HEK293 (cell line): ENCODE measurements at regions not wholly inside any gene's neighbourhood (a gene's known extent, or its start where the extent isn't known, plus 50 kb on each side); places are given as distances from the start of the nearest gene placed in this dataset.

Experiments used
- CTCF ChIA-PET: fragments of 350-600 bp; formaldehyde crosslinking; extraction: SDS; loops from one replicate; lab custom pipeline; 2021; ENCODE audit warnings: antibody characterized with exemption; lab: Yijun Ruan, JAX
- POLR2A ChIA-PET: fragments of 300-600 bp; formaldehyde crosslinking; extraction: SDS; loops from one replicate; lab custom pipeline; 2020; ENCODE audit warnings: antibody characterized with exemption, inconsistent platforms; lab: Yijun Ruan, JAX
- H3K27ac ChIP-seq: fragments of 200-500 bp; sonication (Bioruptor generic); 2 replicates; pipeline ENCODE4 v1.5.1; 2014; ENCODE audit warnings: low read depth, low read length, control low read depth, inconsistent platforms; ENCODE audit errors: extremely low read depth
- H3K36me3 ChIP-seq, 2 experiments: fragments of 200-500 bp in 1 of 2; sonication (Bioruptor generic) in 1 of 2; 1 replicate in 1 of 2; 2 replicates in 1 of 2; pipeline ENCODE4 v1.5.1; 2014 to 2017; ENCODE audit warnings: inconsistent platforms in 2 of 2, low read length in 2 of 2; ENCODE audit not compliant: control insufficient read depth in 2 of 2, insufficient read depth in 1 of 2
- H3K4me1 ChIP-seq: fragments of 200-500 bp; sonication (Bioruptor generic); 2 replicates; pipeline ENCODE4 v1.5.1; 2014; ENCODE audit warnings: mild to moderate bottlenecking, low read length, inconsistent platforms; ENCODE audit not compliant: control insufficient read depth, insufficient read depth
- H3K4me3 ChIP-seq: 2 replicates; pipeline ENCODE4 v1.5.1; 2011; ENCODE audit warnings: low read depth, mild to moderate bottlenecking, control low read depth, low read length, moderate library complexity
- H3K9me3 ChIP-seq: fragments of 200-500 bp; sonication (Bioruptor generic); 2 replicates; pipeline ENCODE4 v1.5.1; 2014; ENCODE audit warnings: low read depth, low read length, inconsistent platforms; ENCODE audit not compliant: control insufficient read depth, insufficient read depth
- GLI2 ChIP-seq: fragments of 450-650 bp; formaldehyde crosslinking; IDR thresholded peaks from 2 replicates; pipeline ENCODE4; 2017; ENCODE audit warnings: missing biosample characterization, missing genetic modification characterization, low read depth, borderline replicate concordance
- GLIS2 ChIP-seq: fragments of 450-650 bp; formaldehyde crosslinking; IDR thresholded peaks from 2 replicates; pipeline ENCODE4 v1.5.1; 2016; ENCODE audit warnings: missing biosample characterization, missing genetic modification characterization
- PRDM4 ChIP-seq: fragments of 450-650 bp; formaldehyde crosslinking; IDR thresholded peaks from 2 replicates; pipeline ENCODE4 v1.5.1; 2017; ENCODE audit warnings: missing biosample characterization, missing genetic modification characterization
- PRDM6 ChIP-seq: fragments of 450-650 bp; formaldehyde crosslinking; IDR thresholded peaks from 2 replicates; pipeline ENCODE4 v1.5.1; 2017; ENCODE audit warnings: missing biosample characterization, missing genetic modification characterization
- WT1 ChIP-seq: fragments of 450-650 bp; formaldehyde crosslinking; IDR thresholded peaks from 2 replicates; pipeline ENCODE4 v1.5.1; 2016; ENCODE audit warnings: missing biosample characterization, missing genetic modification characterization
- ZBTB20 ChIP-seq: fragments of 450-650 bp; formaldehyde crosslinking; IDR thresholded peaks from 2 replicates; pipeline ENCODE4 v1.5.1; 2016; ENCODE audit warnings: missing biosample characterization, missing genetic modification characterization
- ZBTB8A ChIP-seq: fragments of 450-650 bp; formaldehyde crosslinking; IDR thresholded peaks from 2 replicates; pipeline ENCODE4 v1.5.1; 2016; ENCODE audit warnings: missing biosample characterization, missing genetic modification characterization
- ZNF10 ChIP-seq: fragments of 450-650 bp; formaldehyde crosslinking; IDR thresholded peaks from 2 replicates; pipeline ENCODE4 v1.5.1; 2017; ENCODE audit warnings: missing biosample characterization, missing genetic modification characterization
- ZNF184 ChIP-seq: fragments of 450-650 bp; IDR thresholded peaks from 2 replicates; pipeline ENCODE4 v1.5.1; 2018; ENCODE audit warnings: missing biosample characterization, mild to moderate bottlenecking, missing genetic modification characterization
- ZNF223 ChIP-seq: fragments of 450-650 bp; formaldehyde crosslinking; IDR thresholded peaks from 2 replicates; pipeline ENCODE4 v1.5.1; 2016; ENCODE audit warnings: missing biosample characterization, missing genetic modification characterization
- ZNF302 ChIP-seq: fragments of 450-650 bp; formaldehyde crosslinking; IDR thresholded peaks from 2 replicates; pipeline ENCODE4 v1.5.1; 2016; ENCODE audit warnings: missing biosample characterization, missing genetic modification characterization, low read depth
- ZNF354C ChIP-seq: fragments of 450-650 bp; formaldehyde crosslinking; IDR thresholded peaks from 2 replicates; pipeline ENCODE4 v1.5.1; 2016; ENCODE audit warnings: missing biosample characterization, missing genetic modification characterization, low read depth, borderline replicate concordance
- ZNF398 ChIP-seq: fragments of 450-650 bp; formaldehyde crosslinking; IDR thresholded peaks from 2 replicates; pipeline ENCODE4 v1.5.1; 2017; ENCODE audit warnings: missing biosample characterization, missing genetic modification characterization
- ZNF521 ChIP-seq: fragments of 450-650 bp; formaldehyde crosslinking; IDR thresholded peaks from 2 replicates; pipeline ENCODE4 v1.5.1; 2017; ENCODE audit warnings: missing biosample characterization, mild to moderate bottlenecking, missing genetic modification characterization
- ZNF624 ChIP-seq: fragments of 450-650 bp; formaldehyde crosslinking; IDR thresholded peaks from 2 replicates; pipeline ENCODE4 v1.5.1; 2017; ENCODE audit warnings: missing biosample characterization, missing genetic modification characterization
- ZNF664 ChIP-seq: fragments of 450-650 bp; formaldehyde crosslinking; IDR thresholded peaks from 2 replicates; pipeline ENCODE4 v1.5.1; 2016; ENCODE audit warnings: missing biosample characterization, missing genetic modification characterization
- ZNF792 ChIP-seq: fragments of 450-650 bp; formaldehyde crosslinking; IDR thresholded peaks from 2 replicates; pipeline ENCODE4 v1.5.1; 2016; ENCODE audit warnings: missing biosample characterization, missing genetic modification characterization
- TF ChIP-seq, protein P1 (sequence below): fragments of 450-650 bp; IDR thresholded peaks from 2 replicates; pipeline ENCODE4 v1.5.1; 2018; ENCODE audit warnings: missing biosample characterization, missing genetic modification characterization
- TF ChIP-seq, protein P2 (sequence below): fragments of 450-650 bp; formaldehyde crosslinking; IDR thresholded peaks from 2 replicates; pipeline ENCODE4 v1.5.1; 2016; ENCODE audit warnings: missing biosample characterization, missing genetic modification characterization
- TF ChIP-seq, protein P3 (sequence below): fragments of 450-650 bp; formaldehyde crosslinking; IDR thresholded peaks from 2 replicates; pipeline ENCODE4 v1.5.1; 2016; ENCODE audit warnings: missing biosample characterization, missing genetic modification characterization, borderline replicate concordance

DNA sequence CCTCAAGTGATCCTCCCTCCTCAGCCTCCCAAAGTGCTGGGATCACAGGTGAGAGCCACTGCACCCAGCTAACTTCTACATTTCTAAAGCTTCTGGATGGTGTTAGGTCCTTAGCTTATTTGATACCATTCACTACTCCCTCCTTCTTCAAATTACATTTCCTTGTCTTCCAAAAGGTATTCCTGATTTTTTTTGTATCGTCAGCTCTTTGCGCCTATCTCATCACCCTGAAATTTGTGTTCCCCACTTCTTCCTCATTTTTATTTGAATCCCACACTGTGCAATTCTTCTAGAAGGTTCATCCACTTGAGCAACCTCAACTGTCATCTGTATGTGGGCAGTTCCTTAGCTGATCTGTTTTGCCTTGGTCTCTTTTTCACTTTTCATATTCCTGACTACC lies 241.8 kb upstream of the RGS6 start (continued):
- TF ChIP-seq, protein P1, sequence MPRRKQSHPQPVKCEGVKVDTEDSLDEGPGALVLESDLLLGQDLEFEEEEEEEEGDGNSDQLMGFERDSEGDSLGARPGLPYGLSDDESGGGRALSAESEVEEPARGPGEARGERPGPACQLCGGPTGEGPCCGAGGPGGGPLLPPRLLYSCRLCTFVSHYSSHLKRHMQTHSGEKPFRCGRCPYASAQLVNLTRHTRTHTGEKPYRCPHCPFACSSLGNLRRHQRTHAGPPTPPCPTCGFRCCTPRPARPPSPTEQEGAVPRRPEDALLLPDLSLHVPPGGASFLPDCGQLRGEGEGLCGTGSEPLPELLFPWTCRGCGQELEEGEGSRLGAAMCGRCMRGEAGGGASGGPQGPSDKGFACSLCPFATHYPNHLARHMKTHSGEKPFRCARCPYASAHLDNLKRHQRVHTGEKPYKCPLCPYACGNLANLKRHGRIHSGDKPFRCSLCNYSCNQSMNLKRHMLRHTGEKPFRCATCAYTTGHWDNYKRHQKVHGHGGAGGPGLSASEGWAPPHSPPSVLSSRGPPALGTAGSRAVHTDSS (tag by site-specific recombination), result no peak
- TF ChIP-seq ZNF624 (tag by site-specific recombination), result no peak
- no peak for TF ChIP-seq PRDM4

DNA sequence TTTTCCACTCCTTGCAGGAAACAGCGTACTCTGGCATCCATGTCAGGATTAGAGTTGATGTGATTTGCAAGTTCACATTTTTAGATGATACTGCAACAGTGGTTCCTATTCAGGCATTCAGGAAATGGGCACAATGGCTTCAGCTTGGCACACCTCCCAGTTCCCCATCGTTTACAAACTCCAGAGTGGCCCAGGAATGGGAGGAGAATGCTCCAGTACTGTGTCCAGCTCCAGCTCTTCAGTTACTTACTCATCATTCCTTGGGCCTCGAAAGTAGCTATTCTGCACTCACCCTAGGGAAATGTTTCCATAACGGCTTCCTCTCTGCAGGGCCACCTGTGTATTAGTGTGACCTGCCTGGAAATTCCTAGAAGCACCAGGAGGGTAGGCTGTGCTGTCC lies 239.7 kb upstream of the RGS6 start:
- Histone ChIP-seq H3K27ac (no peak overlapping the region), H3K36me3 (peaks cover 0 to 3% of the 10 kb centered on the region in 2 experiments; a peak in 1 of 3 replicates), H3K4me3 (no peak overlapping the region), H3K9me3 (no peaks in the 10 kb centered on the region), H3K4me1 (0 out of 2 replicates have a peak, but pooled peaks cover 4% of the 10 kb centered on the region)
- ChIA-PET POLR2A (no interaction called here), CTCF (no interaction called here)
- TF ChIP-seq ZNF521 (tag by site-specific recombination), result no peak
- TF ChIP-seq GLI2 (tag by site-specific recombination), result no peak
- no peak for TF ChIP-seq ZNF184
- TF ChIP-seq, protein P2, sequence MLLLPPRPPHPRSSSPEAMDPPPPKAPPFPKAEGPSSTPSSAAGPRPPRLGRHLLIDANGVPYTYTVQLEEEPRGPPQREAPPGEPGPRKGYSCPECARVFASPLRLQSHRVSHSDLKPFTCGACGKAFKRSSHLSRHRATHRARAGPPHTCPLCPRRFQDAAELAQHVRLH (tag by site-specific recombination), result no peak
- TF ChIP-seq ZBTB20 (tag by site-specific recombination), result no peak
- TF ChIP-seq ZNF302 (tag by site-specific recombination), result no peak
- TF ChIP-seq ZNF223 (tag by site-specific recombination), result no peak
- TF ChIP-seq ZBTB8A (tag by site-specific recombination), result no peak
- TF ChIP-seq PRDM6 (tag by site-specific recombination), result no peak
- TF ChIP-seq ZNF398 (tag by site-specific recombination), result no peak
- TF ChIP-seq WT1 (tag by site-specific recombination), result no peak
- no peak for TF ChIP-seq ZNF354C (tag by site-specific recombination)

GRCh38 chr14:71693381-71693780 lies 238.8 kb upstream of the RGS6 start:
- Histone ChIP-seq H3K4me3 (no peak overlapping the region), H3K36me3 (peaks cover 0 to 3% of the 10 kb centered on the region in 2 experiments; a peak in 1 of 3 replicates), H3K4me1 (0 out of 2 replicates have a peak, but pooled peaks cover 3% of the 10 kb centered on the region), H3K9me3 (no peaks in the 10 kb centered on the region), H3K27ac (no peak overlapping the region)
- POLR2A ChIA-PET, result no interaction called here
- CTCF ChIA-PET, result no interaction called here
- TF ChIP-seq ZNF792, result no peak
- no peak for TF ChIP-seq ZNF10 (tag by site-specific recombination)
- no peak for TF ChIP-seq ZNF664 (tag by site-specific recombination)
- no peak for TF ChIP-seq GLIS2 (tag by site-specific recombination)
- TF ChIP-seq, protein P3, sequence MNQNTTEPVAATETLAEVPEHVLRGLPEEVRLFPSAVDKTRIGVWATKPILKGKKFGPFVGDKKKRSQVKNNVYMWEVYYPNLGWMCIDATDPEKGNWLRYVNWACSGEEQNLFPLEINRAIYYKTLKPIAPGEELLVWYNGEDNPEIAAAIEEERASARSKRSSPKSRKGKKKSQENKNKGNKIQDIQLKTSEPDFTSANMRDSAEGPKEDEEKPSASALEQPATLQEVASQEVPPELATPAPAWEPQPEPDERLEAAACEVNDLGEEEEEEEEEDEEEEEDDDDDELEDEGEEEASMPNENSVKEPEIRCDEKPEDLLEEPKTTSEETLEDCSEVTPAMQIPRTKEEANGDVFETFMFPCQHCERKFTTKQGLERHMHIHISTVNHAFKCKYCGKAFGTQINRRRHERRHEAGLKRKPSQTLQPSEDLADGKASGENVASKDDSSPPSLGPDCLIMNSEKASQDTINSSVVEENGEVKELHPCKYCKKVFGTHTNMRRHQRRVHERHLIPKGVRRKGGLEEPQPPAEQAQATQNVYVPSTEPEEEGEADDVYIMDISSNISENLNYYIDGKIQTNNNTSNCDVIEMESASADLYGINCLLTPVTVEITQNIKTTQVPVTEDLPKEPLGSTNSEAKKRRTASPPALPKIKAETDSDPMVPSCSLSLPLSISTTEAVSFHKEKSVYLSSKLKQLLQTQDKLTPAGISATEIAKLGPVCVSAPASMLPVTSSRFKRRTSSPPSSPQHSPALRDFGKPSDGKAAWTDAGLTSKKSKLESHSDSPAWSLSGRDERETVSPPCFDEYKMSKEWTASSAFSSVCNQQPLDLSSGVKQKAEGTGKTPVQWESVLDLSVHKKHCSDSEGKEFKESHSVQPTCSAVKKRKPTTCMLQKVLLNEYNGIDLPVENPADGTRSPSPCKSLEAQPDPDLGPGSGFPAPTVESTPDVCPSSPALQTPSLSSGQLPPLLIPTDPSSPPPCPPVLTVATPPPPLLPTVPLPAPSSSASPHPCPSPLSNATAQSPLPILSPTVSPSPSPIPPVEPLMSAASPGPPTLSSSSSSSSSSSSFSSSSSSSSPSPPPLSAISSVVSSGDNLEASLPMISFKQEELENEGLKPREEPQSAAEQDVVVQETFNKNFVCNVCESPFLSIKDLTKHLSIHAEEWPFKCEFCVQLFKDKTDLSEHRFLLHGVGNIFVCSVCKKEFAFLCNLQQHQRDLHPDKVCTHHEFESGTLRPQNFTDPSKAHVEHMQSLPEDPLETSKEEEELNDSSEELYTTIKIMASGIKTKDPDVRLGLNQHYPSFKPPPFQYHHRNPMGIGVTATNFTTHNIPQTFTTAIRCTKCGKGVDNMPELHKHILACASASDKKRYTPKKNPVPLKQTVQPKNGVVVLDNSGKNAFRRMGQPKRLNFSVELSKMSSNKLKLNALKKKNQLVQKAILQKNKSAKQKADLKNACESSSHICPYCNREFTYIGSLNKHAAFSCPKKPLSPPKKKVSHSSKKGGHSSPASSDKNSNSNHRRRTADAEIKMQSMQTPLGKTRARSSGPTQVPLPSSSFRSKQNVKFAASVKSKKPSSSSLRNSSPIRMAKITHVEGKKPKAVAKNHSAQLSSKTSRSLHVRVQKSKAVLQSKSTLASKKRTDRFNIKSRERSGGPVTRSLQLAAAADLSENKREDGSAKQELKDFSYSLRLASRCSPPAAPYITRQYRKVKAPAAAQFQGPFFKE (tag by site-specific recombination), result no peak
- TF ChIP-seq ZBTB20 (tag by site-specific recombination), result no peak
